KOPT-K1 (cell line): ENCODE measurements at regions not wholly inside any gene's neighbourhood (a gene's known extent, or its start where the extent isn't known, plus 50 kb on each side); places are given as distances from the start of the nearest gene placed in this dataset.

ENCODE experiments used
- H3K27ac ChIP-seq: fragments of 200-600 bp; sonication (generic); 2 replicates; pipeline ENCODE4 v1.5.1; 2016; ENCODE audit warnings: antibody characterized with exemption, mild to moderate bottlenecking, low read depth, low read length; ENCODE audit not compliant: poor library complexity, severe bottlenecking
- H3K36me3 ChIP-seq: fragments of 200-600 bp; sonication (generic); 2 replicates; pipeline ENCODE4 v1.5.1; 2017; ENCODE audit warnings: antibody characterized with exemption, mild to moderate bottlenecking, low read length, moderate library complexity; ENCODE audit not compliant: insufficient read depth
- H3K9me3 ChIP-seq: fragments of 200-600 bp; sonication (generic); 2 replicates; pipeline ENCODE4 v1.5.1; 2017; ENCODE audit warnings: antibody characterized with exemption, low read length, mild to moderate bottlenecking; ENCODE audit not compliant: insufficient read depth, poor library complexity, severe bottlenecking

DNA sequence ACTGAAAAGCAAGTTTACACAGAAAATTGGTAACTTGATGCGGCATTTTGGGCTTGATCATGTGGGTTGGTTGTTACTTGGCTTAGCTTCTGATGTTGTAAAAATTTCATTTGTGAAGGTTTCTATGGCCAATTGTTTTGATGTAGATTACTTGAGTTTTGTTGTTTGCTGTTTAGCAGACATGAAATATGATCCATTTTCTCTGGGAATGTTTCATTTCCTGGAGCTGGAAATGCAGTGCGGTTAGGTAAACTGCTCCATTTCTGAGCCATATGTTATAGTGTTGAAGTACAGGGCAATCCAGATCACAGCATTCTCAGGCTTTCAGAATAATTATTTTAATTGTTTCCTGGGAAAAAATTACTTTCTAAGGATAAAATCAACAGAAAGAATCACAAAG is 396.9 kb downstream of the ENC1 start:
- Histone ChIP-seq H3K36me3 (no peaks in the 10 kb centered on the region), H3K27ac (no peak overlapping the region), H3K9me3 (no peaks in the 10 kb centered on the region)

DNA sequence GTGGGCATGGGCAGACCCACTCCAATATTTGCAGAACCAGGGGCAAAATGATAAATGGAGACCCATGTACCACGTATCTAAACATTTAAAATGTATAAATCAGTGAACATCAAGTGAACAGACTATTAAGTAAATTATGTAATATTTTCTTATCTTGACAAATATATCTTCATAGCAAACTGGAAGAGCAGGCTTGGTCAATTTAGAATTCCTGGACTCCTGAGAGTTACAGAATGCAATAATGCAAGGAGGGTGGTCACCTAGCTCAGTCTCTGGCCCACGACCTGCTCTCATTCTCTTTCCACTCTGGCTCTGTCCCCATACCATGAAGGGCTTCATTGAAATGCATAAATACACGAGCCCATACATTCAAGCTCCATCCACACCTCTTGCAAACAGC is 398.0 kb downstream of the ENC1 start:
- no peak overlapping the region for H3K27ac ChIP-seq
- H3K9me3 ChIP-seq, result no peaks in the 10 kb centered on the region
- H3K36me3 ChIP-seq, result no peaks in the 10 kb centered on the region

DNA sequence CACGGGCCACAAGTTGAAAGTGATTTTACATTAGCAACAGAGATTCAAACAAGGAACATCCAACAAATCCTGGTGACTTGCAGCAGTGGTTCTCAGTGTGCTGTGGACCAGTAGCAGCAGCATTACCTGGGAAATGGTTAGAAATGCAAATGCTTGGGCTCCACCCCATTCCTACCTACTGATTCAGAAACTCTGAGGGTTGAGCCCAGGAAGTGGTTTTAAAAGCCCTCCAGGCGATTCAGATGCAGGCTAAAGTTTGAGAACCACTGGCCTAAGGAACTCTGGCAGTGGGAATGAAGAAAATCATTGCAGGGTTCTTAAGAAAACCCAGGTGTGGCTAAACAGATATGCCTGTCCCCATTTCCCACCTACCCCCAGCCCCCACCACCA is 398.8 kb downstream of the ENC1 start:
- Histone ChIP-seq H3K27ac (no peak overlapping the region), H3K36me3 (no peaks in the 10 kb centered on the region), H3K9me3 (no peaks in the 10 kb centered on the region)

DNA sequence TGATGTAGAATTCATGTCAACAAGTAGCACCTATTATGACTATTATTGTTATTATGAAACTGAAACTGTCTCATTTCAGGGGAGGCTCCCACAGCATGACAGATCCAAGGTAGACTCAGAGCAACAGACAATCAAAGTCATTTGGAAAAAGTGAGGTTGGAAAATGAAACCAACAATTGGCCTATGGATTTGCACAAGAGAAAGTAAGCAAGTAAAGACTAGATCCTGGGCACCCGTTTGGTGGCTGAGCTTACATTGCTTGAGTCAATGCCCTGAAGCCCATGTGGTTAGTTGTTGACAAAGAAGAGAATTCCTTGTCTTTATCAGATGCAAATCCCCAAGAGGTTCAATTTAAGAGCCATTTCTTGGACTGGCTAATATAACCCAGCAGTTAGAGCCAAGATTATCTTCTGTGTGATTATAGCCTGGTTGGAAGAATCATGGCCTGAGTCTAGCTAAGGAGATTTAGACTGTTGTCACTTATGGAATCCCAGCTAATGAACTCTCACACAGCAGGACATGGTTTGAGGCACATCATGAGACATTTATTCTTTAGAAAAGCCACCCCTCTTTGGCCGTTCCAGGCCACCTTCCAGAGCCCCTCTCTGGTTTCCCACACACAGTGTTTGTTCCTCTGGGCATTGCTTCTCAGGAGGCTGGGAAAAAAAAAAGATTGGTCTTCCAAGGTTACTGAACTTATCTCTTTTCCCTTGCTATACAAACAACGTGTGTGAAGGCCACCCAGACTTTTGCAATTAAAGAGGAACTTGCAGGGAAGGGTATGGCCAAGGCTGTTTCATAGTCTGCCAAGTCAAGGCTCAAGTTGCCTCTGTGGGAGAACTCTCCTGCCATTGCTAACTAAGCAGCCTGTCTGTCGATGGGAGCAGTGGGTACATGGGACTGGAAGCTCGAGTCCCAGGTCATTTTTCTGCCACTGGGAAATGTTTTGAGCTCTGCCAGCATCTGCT is 399.5 kb downstream of the ENC1 start:
- H3K9me3 ChIP-seq, result no peaks in the 10 kb centered on the region
- no peaks in the 10 kb centered on the region for H3K36me3 ChIP-seq
- no peak overlapping the region for H3K27ac ChIP-seq

DNA sequence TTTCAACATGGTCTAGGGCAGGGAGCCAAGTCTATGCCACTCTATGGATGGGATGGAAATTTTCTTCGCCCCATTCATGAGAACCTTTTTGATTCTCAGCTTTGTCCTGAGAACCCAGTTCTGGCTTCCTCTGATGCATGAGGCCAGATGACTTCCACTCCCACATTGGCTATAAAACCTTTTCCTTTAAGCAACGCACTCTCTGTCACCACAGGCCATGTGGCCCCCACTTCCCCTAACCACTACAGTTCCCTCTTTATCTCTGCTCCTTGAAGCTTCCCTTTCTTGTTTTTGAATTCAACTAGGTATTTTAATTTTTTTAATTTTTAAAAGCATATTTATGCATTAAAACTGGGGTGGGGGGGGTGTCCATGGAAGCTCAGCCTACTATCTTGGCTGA is 401.3 kb downstream of the ENC1 start:
- H3K9me3 ChIP-seq, result no peaks in the 10 kb centered on the region
- H3K27ac ChIP-seq, result no peak overlapping the region
- H3K36me3 ChIP-seq, result no peaks in the 10 kb centered on the region

DNA sequence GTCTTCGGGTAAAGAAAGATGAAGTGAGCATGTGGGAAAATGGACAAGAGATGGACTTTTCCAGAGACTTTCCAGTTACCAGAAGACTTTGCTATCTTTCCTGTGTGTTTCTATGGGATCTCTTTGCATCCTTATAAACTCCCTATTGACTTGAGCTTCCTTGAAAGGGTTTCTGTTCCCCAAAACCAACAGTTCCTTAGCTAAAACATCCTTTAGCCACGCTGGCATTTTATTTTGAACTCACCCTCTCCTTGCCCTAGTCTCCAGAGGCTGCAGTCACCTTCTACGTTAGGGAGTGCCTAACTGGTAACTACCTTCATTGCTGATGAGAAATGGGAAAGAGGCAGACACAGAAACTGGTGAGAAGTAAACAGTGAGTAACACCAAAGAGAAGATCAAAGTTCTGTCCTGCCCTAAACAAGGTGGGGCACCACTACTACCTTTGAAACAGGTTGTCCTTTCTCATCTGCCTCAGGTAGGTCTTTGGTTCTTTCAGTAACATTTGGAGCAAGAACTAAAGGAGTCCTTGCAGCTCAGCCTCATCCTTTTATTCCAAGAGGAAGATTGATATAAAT is 402.9 kb downstream of the ENC1 start:
- H3K27ac ChIP-seq, result no peak overlapping the region
- H3K36me3 ChIP-seq, result no peaks in the 10 kb centered on the region
- no peaks in the 10 kb centered on the region for H3K9me3 ChIP-seq

DNA sequence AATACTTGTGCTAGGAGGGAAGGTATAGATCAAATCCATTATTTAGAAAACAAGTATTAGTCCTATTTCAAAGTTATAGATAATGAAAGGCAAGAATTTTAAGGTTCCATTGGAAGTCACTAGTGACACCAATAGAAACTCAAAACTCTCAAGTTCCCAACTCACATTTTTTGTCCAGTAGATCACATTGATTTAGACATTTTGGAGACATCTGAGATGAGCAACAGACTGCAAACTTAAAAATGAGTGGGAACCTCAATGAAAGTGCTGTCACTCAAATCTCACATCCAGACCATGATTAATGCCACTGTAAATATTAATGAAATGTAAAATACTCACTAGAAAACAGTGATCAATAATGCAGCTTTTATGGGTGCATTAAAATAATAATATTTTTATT is 405.0 kb downstream of the ENC1 start:
- no peak overlapping the region for H3K27ac ChIP-seq
- no peaks in the 10 kb centered on the region for H3K36me3 ChIP-seq
- no peaks in the 10 kb centered on the region for H3K9me3 ChIP-seq

DNA sequence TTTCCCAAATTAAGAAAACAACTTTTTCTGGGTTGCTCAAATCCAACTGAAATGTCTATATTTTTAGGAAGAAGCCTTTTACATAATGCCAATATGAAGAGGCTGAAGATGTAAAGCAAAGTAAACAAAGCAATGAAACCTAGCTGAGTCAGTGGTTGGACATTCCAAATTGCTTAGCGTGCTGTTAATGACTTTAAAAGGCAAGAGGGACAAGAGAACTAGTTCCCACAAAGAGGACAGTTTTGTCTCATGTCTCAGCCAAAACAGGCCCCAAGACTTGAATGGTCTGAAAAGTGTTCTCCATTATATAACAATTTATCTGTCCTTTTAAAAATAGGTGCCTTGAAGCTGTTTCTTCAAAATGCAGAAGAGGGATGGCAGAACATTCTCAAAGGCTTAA is 407.0 kb downstream of the ENC1 start:
- no peaks in the 10 kb centered on the region for H3K36me3 ChIP-seq
- H3K9me3 ChIP-seq, result peaks cover 4% of the 10 kb centered on the region
- H3K27ac ChIP-seq, result no peak overlapping the region

DNA sequence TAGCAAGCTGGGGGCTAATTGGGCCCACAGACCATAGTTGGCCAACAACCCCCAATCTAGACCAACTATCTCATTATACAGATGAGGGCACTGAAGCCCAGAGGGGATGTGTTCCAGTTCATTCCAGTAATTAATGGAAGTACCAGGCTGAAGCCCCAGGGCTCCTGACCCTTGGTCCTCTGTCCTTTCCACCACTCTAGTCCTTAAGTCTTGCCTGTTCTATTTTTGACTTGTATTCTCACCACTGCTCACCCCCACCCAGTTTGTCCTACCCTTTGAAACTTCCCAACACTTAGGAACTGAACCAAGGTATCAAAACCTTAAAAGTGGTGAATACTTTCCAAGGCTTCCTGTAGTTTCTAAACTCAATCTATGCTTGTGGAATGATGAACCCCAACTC is 407.4 kb downstream of the ENC1 start:
- peaks cover 4% of the 10 kb centered on the region for H3K9me3 ChIP-seq
- H3K36me3 ChIP-seq, result no peaks in the 10 kb centered on the region
- H3K27ac ChIP-seq, result no peak overlapping the region

DNA sequence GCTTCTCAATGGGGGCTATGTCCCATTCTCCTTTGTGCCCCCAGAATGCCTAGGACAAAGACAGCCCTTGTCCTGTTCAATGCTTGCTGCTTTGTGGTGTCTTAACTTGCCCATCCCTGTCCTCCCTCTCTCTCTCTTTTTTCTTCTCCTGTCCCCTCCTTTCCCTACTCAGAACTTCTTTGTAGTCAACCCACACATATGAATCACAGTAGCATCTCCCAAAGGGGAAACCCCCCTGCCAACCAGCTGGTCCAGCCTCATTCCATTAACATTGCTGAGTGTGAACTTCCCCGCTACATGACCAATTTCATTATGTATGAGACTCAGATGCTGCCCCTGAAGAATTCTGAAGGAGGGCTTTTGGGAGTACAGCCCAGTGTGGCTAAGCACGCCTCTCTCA is 408.3 kb downstream of the ENC1 start:
- Histone ChIP-seq H3K27ac (no peak overlapping the region), H3K36me3 (no peaks in the 10 kb centered on the region), H3K9me3 (peaks cover 4% of the 10 kb centered on the region)

DNA sequence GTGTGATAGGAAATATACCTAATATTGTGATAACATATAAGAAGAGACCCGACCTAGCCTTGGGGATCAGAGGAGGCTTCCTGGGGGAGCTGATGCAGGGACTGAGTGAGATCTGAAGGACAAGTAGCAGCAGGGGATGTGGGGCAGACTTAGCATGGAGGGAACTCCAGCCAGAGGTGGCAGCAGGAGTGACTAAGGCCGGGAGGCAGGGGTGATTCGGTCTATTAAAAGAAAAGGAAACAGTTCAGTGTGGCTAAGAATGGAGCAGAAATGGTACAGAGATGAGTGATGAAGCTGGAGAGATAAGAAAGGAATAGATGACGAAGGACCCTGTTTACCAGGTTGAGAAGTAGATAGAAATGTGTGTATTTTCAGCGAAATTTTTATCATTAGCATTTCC is 408.8 kb downstream of the ENC1 start:
- Histone ChIP-seq H3K27ac (no peak overlapping the region), H3K36me3 (no peaks in the 10 kb centered on the region), H3K9me3 (peaks cover 4% of the 10 kb centered on the region)

DNA sequence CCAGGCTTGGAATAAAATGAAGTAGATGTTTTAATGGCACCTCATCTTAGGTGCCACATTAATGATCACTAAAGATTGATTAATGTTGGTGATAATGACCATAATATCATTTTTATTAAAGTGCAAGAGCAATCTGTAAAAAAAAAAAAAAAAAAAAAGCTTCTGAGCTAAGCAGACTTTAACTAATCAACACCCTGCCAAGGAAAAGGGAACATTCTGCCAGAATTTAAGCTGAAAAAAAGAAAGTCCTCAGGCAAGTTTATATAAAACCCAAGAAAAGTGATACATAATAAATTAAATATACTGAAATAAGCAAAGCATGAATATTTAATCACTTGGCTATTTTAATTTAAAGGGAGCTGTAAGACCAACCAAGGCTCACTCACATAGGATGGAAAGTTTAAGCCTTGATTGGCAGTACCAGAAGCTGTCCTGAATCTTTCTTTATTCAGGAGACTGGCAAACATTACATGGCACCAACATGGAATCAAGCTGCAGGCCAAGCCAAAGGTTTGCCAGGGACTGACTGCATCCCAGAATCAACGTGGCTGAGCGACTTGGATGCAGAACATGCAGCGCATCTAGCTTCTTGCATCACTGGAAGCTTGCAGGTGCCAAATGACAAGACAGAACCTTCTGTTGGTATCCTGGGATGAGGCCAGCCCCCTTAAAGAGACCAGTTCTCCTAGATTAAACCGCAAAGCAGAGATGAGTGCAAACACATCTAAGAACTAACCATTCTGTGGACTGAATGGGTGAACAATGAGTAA is 413.6 kb downstream of the ENC1 start:
- no peak overlapping the region for H3K27ac ChIP-seq
- no peaks in the 10 kb centered on the region for H3K36me3 ChIP-seq
- H3K9me3 ChIP-seq, result peaks cover 4% of the 10 kb centered on the region

DNA sequence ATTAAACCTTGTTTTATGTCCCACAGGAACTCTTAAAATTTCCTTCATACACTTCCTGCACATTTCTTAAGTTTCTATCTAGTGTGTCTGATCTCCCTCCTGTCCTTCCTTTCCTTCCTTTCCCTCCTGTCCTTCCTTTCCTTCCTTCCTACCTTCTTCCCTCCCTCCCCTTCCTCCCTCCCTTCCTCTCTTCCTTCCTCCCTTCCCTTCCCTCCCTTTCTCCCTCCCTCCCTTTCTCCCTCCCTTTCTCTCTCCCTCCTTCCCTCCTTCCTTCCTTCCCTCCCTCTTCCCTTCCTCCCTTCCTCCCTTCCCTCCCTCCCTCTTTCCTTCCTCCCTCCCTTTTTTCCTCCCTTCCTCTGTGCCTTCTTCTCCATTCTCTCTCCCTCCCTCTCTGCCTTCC is 414.9 kb downstream of the ENC1 start:
- H3K27ac ChIP-seq, result no peak overlapping the region
- no peaks in the 10 kb centered on the region for H3K36me3 ChIP-seq
- H3K9me3 ChIP-seq, result peaks cover 4% of the 10 kb centered on the region

DNA sequence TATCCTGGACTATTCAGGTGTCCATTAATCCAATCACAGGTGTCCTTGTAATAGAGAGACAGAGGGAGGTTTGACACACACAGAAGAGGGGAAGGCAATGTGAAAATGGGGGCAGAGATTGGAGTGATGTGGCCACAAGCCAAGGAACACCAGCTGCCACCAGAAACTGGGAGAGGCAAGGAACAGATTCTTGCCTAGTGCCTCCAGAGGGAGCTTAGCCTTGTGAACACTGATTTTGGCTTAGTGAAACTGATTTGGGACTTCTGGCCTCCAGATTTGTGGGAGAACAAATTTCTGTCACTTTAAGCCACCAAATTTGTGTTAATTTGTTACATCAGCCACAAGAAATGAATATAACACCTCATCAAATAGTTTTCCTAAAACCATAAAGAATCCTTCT is 416.2 kb downstream of the ENC1 start:
- Histone ChIP-seq H3K27ac (no peak overlapping the region), H3K36me3 (no peaks in the 10 kb centered on the region), H3K9me3 (no peaks in the 10 kb centered on the region)

DNA sequence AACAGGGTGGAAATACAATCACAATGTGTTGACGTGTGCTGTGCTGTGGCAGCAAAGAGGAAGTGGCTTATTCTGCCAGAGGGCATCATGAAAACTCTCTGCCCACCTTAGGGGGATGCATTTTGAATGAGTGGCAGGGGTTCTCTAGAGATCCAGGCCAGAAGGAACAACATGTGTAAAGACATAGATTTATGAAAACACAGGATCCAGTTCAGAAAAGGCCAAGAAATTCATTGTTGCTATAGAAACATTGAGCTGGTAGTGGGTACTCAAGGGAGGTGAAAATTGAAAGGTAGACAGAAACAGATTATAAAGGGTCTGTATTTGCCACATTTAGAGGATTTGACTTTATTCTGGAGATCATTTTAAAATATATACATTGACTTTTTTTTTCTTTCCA is 417.7 kb downstream of the ENC1 start:
- H3K9me3 ChIP-seq, result no peaks in the 10 kb centered on the region
- H3K27ac ChIP-seq, result no peak overlapping the region

More for the DNA sequence above, 417.7 kb downstream of the ENC1 start:
- no peaks in the 10 kb centered on the region for H3K36me3 ChIP-seq
